Smooth muscle cell (in vitro differentiated cells): ENCODE measurements at regions not wholly inside any gene's neighbourhood (a gene's known extent, or its start where the extent isn't known, plus 50 kb on each side); places are given as distances from the start of the nearest gene placed in this dataset.

Experiments
- DNase-seq: peaks from one replicate; lab custom pipeline; 2025; ENCODE audit not compliant: unreplicated experiment; lab: John Stamatoyannopoulos, UW
- H2AFZ ChIP-seq: fragments of 200-600 bp; sonication (generic); 2 replicates; pipeline ENCODE4 v1.6.0; 2016; ENCODE audit warnings: antibody characterized with exemption, low read depth, mild to moderate bottlenecking
- H3F3A ChIP-seq: fragments of 200-600 bp; sonication (generic); 2 replicates; pipeline ENCODE4 v1.6.0; 2017; ENCODE audit warnings: antibody characterized with exemption, low read depth
- H3K27ac ChIP-seq: fragments of 200-600 bp; sonication (generic); 2 replicates; pipeline ENCODE4 v1.5.1; 2016; ENCODE audit warnings: low read depth, mild to moderate bottlenecking
- H3K27me3 ChIP-seq: fragments of 200-600 bp; sonication (generic); 2 replicates; pipeline ENCODE4 v1.6.1; 2016; ENCODE audit warnings: low read depth, mild to moderate bottlenecking
- H3K36me3 ChIP-seq: fragments of 200-600 bp; sonication (generic); 2 replicates; pipeline ENCODE4 v1.5.1; 2016; ENCODE audit warnings: low read depth
- H3K4me1 ChIP-seq: fragments of 200-600 bp; sonication (generic); 2 replicates; pipeline ENCODE4 v1.5.1; 2016; ENCODE audit warnings: low read depth
- H3K4me2 ChIP-seq: fragments of 200-600 bp; sonication (generic); 2 replicates; pipeline ENCODE4 v1.6.0; 2016; ENCODE audit warnings: mild to moderate bottlenecking
- H3K4me3 ChIP-seq: fragments of 200-600 bp; sonication (generic); 2 replicates; pipeline ENCODE4 v1.5.1; 2016; ENCODE audit warnings: mild to moderate bottlenecking
- H3K79me2 ChIP-seq: fragments of 200-600 bp; sonication (generic); 2 replicates; pipeline ENCODE4 v1.6.0; 2016; ENCODE audit warnings: low read depth, mild to moderate bottlenecking
- H3K9ac ChIP-seq: fragments of 200-600 bp; sonication (generic); 2 replicates; pipeline ENCODE4 v1.6.0; 2016; ENCODE audit warnings: low read depth
- H3K9me3 ChIP-seq: fragments of 200-600 bp; sonication (generic); replicated peaks from 2 replicates; pipeline ENCODE4 v1.5.1; 2016; ENCODE audit warnings: low read depth
- H4K20me1 ChIP-seq: fragments of 200-600 bp; sonication (generic); 2 replicates; pipeline ENCODE4 v1.6.0; 2016; ENCODE audit warnings: low read depth
- WGBS: methylation state at CpG from one replicate; pipeline ENCODE4 v1.1.7; 2016; ENCODE audit warnings: low lambda C conversion rate; 5-methylcytosine and 5-hydroxymethylcytosine counted together
- TF ChIP-seq, protein P1 (sequence below): fragments of 200-600 bp; sonication (generic); IDR thresholded peaks from 2 replicates; pipeline ENCODE4 v1.5.1; 2017; ENCODE audit warnings: borderline replicate concordance, mild to moderate bottlenecking, antibody characterized with exemption; ENCODE audit not compliant: insufficient read depth, poor library complexity, severe bottlenecking

DNA sequence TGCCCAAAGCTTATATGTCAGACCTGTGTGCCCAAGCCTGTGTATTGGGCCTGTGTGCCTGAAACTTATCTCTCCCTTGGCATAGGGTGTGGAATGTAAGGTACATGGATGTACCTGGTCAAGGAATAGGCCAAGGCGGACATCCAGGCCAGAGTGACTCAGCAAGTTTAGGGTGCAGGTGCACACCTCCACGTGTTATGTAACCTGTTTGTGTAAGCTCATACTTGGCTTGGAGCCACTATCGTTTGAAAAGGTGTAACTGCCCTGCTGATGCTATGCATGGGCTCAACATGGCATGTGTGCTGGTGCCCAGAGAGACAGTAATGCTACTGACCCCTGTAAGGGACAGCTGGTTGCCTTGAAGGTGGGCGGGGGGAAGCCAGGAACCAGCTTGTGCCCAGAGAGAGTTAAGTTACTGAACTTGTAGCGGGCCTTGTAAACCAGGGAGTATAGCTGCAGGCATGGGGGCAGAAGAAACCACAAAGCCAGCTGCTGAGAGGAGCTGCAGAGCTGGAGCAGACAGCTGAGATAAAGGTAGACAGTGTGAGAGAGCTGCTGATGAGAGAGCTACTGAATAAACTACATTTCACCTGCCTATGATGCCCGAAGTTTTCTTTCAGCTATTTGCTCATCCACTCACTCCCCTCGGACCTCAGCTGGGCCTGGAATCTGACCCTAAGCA, 656.4 kb upstream of the ZWINT start:
- 64% methylated on average over 7 of the region's 7 CpGs for WGBS
- no peaks in the 10 kb centered on the region for H4K20me1 ChIP-seq

DNA sequence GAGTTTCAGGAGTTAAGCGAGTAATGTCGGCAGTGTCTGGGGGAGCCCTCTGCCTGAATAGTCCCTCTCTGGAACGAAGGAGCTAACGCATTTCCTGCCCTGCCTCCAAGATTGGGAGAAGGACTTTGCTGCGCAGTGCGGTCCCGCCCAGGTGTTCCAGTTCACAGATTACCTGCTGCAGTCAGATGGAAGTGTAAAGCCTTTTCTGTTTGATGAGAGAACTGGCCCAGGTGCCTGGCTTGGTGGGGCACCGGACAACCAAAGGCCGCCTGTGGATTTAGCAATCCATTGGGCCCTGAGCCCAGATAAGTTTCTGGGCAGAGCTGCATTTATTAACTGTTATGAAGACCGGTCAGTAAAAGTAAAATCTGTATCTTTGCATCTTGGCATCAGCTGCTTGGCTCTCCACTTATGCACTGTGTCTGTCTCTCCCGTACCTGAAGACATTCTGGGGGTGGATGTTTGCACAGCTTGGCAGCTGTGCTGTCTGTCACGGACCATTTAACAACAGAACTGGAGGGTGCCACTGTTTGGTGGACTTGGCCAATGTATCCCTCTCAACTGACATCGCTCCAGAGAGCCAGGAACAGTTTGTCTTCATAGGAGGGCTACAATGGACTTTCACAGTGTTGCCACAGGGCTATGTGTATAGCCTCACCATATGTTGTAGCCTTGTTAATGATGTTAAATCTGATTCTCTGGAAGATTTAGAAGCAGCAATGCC, 654.7 kb upstream of the ZWINT start:
- 95% methylated on average over 13 of the region's 13 CpGs for WGBS
- Histone ChIP-seq H3K4me1 (no peaks in the 10 kb centered on the region), H3K27ac (no peak overlapping the region), H3K79me2 (no peaks in the 10 kb centered on the region), H3K9ac (no peak overlapping the region), H2AFZ (no peak overlapping the region), H3K36me3 (no peaks in the 10 kb centered on the region), H3K9me3 (no peaks in the 10 kb centered on the region), H3K4me3 (no peak overlapping the region), H4K20me1 (no peaks in the 10 kb centered on the region), H3K4me2 (no peak overlapping the region), H3F3A (no peaks in the 10 kb centered on the region), H3K27me3 (peaks cover 4% of the 10 kb centered on the region)
- TF ChIP-seq, protein P1, sequence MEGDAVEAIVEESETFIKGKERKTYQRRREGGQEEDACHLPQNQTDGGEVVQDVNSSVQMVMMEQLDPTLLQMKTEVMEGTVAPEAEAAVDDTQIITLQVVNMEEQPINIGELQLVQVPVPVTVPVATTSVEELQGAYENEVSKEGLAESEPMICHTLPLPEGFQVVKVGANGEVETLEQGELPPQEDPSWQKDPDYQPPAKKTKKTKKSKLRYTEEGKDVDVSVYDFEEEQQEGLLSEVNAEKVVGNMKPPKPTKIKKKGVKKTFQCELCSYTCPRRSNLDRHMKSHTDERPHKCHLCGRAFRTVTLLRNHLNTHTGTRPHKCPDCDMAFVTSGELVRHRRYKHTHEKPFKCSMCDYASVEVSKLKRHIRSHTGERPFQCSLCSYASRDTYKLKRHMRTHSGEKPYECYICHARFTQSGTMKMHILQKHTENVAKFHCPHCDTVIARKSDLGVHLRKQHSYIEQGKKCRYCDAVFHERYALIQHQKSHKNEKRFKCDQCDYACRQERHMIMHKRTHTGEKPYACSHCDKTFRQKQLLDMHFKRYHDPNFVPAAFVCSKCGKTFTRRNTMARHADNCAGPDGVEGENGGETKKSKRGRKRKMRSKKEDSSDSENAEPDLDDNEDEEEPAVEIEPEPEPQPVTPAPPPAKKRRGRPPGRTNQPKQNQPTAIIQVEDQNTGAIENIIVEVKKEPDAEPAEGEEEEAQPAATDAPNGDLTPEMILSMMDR, result no peak
- no peak for DNase-seq

More for the DNA sequence above, 656.4 kb upstream of the ZWINT start:
- H3K4me1 ChIP-seq, result no peaks in the 10 kb centered on the region
- H3F3A ChIP-seq, result no peaks in the 10 kb centered on the region
- no peaks in the 10 kb centered on the region for H3K79me2 ChIP-seq
- H3K9ac ChIP-seq, result no peak overlapping the region
- no peak overlapping the region for H3K4me2 ChIP-seq
- H3K4me3 ChIP-seq, result no peak overlapping the region
- TF ChIP-seq, protein P1, result no peak
- no peaks in the 10 kb centered on the region for H3K36me3 ChIP-seq
- H2AFZ ChIP-seq, result no peak overlapping the region
- H3K9me3 ChIP-seq, result no peaks in the 10 kb centered on the region
- peaks cover 4% of the 10 kb centered on the region for H3K27me3 ChIP-seq
- no peak overlapping the region for H3K27ac ChIP-seq
- DNase-seq, result no peak

DNA sequence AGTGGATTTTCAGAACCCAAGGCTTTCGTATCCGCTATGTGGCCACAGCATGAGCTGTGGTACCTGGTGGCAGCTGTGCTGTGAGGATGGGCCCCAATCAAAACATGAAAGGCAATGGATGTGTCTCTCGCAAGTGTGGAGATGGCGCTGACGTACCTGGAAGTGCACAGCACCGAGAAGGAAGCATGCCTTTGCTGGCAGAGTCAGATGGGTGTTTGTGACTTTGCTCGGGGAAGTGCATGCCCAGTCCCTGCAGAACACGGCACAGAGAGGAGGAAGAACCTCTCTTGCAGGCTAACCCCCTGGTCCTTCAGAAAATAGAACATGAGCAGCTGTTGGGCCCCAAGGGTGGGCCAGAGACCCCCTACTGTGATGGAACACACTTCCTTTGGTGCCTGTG, 654.1 kb upstream of the ZWINT start:
- Histone ChIP-seq H3K79me2 (no peaks in the 10 kb centered on the region), H4K20me1 (no peaks in the 10 kb centered on the region), H3K36me3 (no peaks in the 10 kb centered on the region), H3K4me3 (no peak overlapping the region), H3K4me1 (no peaks in the 10 kb centered on the region), H3K9ac (no peak overlapping the region), H3K27me3 (peaks cover 4% of the 10 kb centered on the region), H3K9me3 (no peaks in the 10 kb centered on the region), H3K4me2 (no peak overlapping the region), H3F3A (no peaks in the 10 kb centered on the region), H3K27ac (no peak overlapping the region), H2AFZ (no peak overlapping the region)
- 95% methylated on average over 7 of the region's 8 CpGs for WGBS
- DNase-seq, result no peak
- TF ChIP-seq, protein P1, result no peak
